ENCODE measurements at regions not wholly inside any gene's neighbourhood (a gene's known extent, or its start where the extent isn't known, plus 50 kb on each side); places are given as distances from the start of the nearest gene placed in this dataset.
"Not testable (repeated sequence)": the region's sequence is repeated elsewhere in the genome, so short reads cannot be mapped to it uniquely, and the experiment has no call there.

- no peak for DNase-seq
Observed at GRCh38 chr21:27578741-27579265, 611.9 kb upstream of the ADAMTS5 start.

- no peak for DNase-seq
Observed at GRCh38 chr21:27572696-27573095, 605.8 kb upstream of the ADAMTS5 start.

- no peak for DNase-seq
Observed at GRCh38 chr21:27571706-27572105, 604.8 kb upstream of the ADAMTS5 start.

GRCh38 chr21:27570306-27570868 is 603.5 kb upstream of the ADAMTS5 start:
- no peak for DNase-seq

GRCh38 chr21:27569831-27570230 is 602.9 kb upstream of the ADAMTS5 start:
- DNase-seq, result no peak

- no peak for DNase-seq
Observed at GRCh38 chr21:27569091-27569490, 602.2 kb upstream of the ADAMTS5 start.

GRCh38 chr21:27567381-27567780 is 600.5 kb upstream of the ADAMTS5 start:
- no peak for DNase-seq

- no peak for DNase-seq
Observed at GRCh38 chr21:27566521-27566920, 599.6 kb upstream of the ADAMTS5 start.

- no peak for DNase-seq
Observed at GRCh38 chr21:27565364-27565763, 598.5 kb upstream of the ADAMTS5 start.

GRCh38 chr21:27564684-27565301 is 597.9 kb upstream of the ADAMTS5 start:
- no peak for DNase-seq

- DNase-seq, result no peak
Observed at GRCh38 chr21:27562303-27562702, 595.4 kb upstream of the ADAMTS5 start.

GRCh38 chr21:27561116-27561515 is 594.2 kb upstream of the ADAMTS5 start:
- no peak for DNase-seq

- DNase-seq, result no peak
Observed at GRCh38 chr21:27557356-27557755, 590.5 kb upstream of the ADAMTS5 start.

- no peak for DNase-seq
Observed at GRCh38 chr21:27555996-27556395, 589.1 kb upstream of the ADAMTS5 start.

- no peak for DNase-seq
Observed at GRCh38 chr21:27550287-27550686, 583.4 kb upstream of the ADAMTS5 start.

- no peak for DNase-seq
Observed at GRCh38 chr21:27548486-27548885, 581.6 kb upstream of the ADAMTS5 start.

GRCh38 chr21:27545754-27546349 is 579.0 kb upstream of the ADAMTS5 start:
- DNase-seq, result no peak

GRCh38 chr21:27542126-27542525 is 575.2 kb upstream of the ADAMTS5 start:
- DNase-seq, result not testable (repeated sequence)

- DNase-seq, result no peak
Observed at GRCh38 chr21:27536319-27536718, 569.4 kb upstream of the ADAMTS5 start.

- no peak for DNase-seq
Observed at GRCh38 chr21:27535188-27535587, 568.3 kb upstream of the ADAMTS5 start.

- no peak for DNase-seq
Observed at GRCh38 chr21:27534206-27534605, 567.3 kb upstream of the ADAMTS5 start.

GRCh38 chr21:27532076-27532475 is 565.2 kb upstream of the ADAMTS5 start:
- DNase-seq, result no peak

GRCh38 chr21:27528697-27529096 is 561.8 kb upstream of the ADAMTS5 start:
- DNase-seq, result no peak

- no peak for DNase-seq
Observed at GRCh38 chr21:27526451-27526850, 559.6 kb upstream of the ADAMTS5 start.

Measured in stimulated activated CD4-positive, alpha-beta T cell treated with anti-CD3 and anti-CD28 coated beads, Interleukin-4, amount 100 ng/mL, for 24 hours (primary cell).